GM12878 (cell line): ENCODE measurements at regions not wholly inside any gene's neighbourhood (a gene's known extent, or its start where the extent isn't known, plus 50 kb on each side); places are given as distances from the start of the nearest gene placed in this dataset.

Experiments
- ATAC-seq: fragments of 200-7000 bp; cut with Tn5 transposase; 3 replicates; pipeline ENCODE4 v1.9.1; 2020; ENCODE audit warnings: mild to moderate bottlenecking, moderate library complexity
- BruUV-seq: library from RNA; stranded (reverse); fragments of 400-500 nt; replicated peaks from 2 replicates; lab custom pipeline; 2021; lab: Mats Ljungman, UMichigan
- CTCF ChIA-PET: fragments of 300-600 bp; sonication (Branson Sonifier 250); formaldehyde crosslinking; extraction: SDS; loops from one replicate; lab custom pipeline; 2021; ENCODE audit warnings: inconsistent platforms; lab: Yijun Ruan, JAX
- POLR2A ChIA-PET: fragments of 350-600 bp; formaldehyde crosslinking; extraction: SDS; loops from one replicate; lab custom pipeline; 2021; ENCODE audit warnings: inconsistent platforms; lab: Charles Lee
- RAD21 ChIA-PET: fragments of 300-600 bp; sonication (Branson Sonifier 250); formaldehyde crosslinking; loops from one replicate; lab custom pipeline; 2023; ENCODE audit warnings: antibody characterized with exemption; ENCODE audit not compliant: unreplicated experiment; lab: Charles Lee
- SMC1A ChIA-PET: fragments of 300-600 bp; sonication (Branson Sonifier 250); formaldehyde crosslinking; loops from one replicate; lab custom pipeline; 2023; ENCODE audit not compliant: unreplicated experiment, uncharacterized antibody; lab: Charles Lee
- DNase-seq: peaks from one replicate; pipeline ENCODE4 v3.0.0-alpha.2; 2011; ENCODE audit warnings: low read depth, low spot score
- FAIRE-seq: peaks from 3 replicates; lab custom pipeline; 2011; peaks lifted over from hg19 to GRCh38; lab: Jason Lieb, UNC
- H2AFZ ChIP-seq: 2 replicates; pipeline ENCODE4 v1.6.0; 2011; ENCODE audit warnings: low read depth, low read length, control low read depth; ENCODE audit not compliant: control insufficient read depth
- H3K27ac ChIP-seq: 2 replicates; pipeline ENCODE4 v1.5.1; 2011; ENCODE audit warnings: control low read depth; ENCODE audit not compliant: control insufficient read depth, insufficient read depth
- H3K27me3 ChIP-seq, 2 experiments: replicated peaks in 1 of 2; 2 replicates each; pipeline versions ENCODE4 v1.6.0 to v1.6.1; 2011; ENCODE audit warnings: low read length in 1 of 2; ENCODE audit not compliant: control insufficient read depth in 2 of 2, insufficient read depth in 2 of 2
- H3K36me3 ChIP-seq, 2 experiments: 2 replicates each; pipeline ENCODE4 v1.5.1; 2011; ENCODE audit warnings: low read length in 1 of 2; ENCODE audit not compliant: control insufficient read depth in 2 of 2, insufficient read depth in 2 of 2
- H3K4me1 ChIP-seq: 2 replicates; pipeline ENCODE4 v1.6.1; 2011; ENCODE audit warnings: mild to moderate bottlenecking, low read length, moderate library complexity, mixed read lengths; ENCODE audit not compliant: control insufficient read depth, insufficient read depth
- H3K4me2 ChIP-seq: 2 replicates; pipeline ENCODE4 v1.6.0; 2011; ENCODE audit warnings: control low read depth; ENCODE audit not compliant: control insufficient read depth, insufficient read depth
- H3K4me3 ChIP-seq: fragments of 200-600 bp; sonication (generic); 2 replicates; pipeline ENCODE4 v1.5.1; 2016
- H3K79me2 ChIP-seq: 2 replicates; pipeline ENCODE4 v1.6.0; 2011; ENCODE audit warnings: low read length; ENCODE audit not compliant: control insufficient read depth, insufficient read depth
- H3K9ac ChIP-seq: 2 replicates; pipeline ENCODE4 v1.8.0; 2011; ENCODE audit warnings: low read length, control low read depth, mixed read lengths; ENCODE audit not compliant: control insufficient read depth, insufficient read depth
- H3K9me3 ChIP-seq: replicated peaks from 3 replicates; pipeline ENCODE4 v1.5.1; 2011; ENCODE audit warnings: mild to moderate bottlenecking, low read length; ENCODE audit not compliant: control insufficient read depth, insufficient read depth
- H4K20me1 ChIP-seq: 2 replicates; pipeline ENCODE4 v1.6.0; 2011; ENCODE audit not compliant: control insufficient read depth, insufficient read depth
- CEBPB ChIP-seq, 2 experiments: fragments of 150-350 bp in 1 of 2; IDR thresholded peaks; 2 replicates each; pipeline ENCODE4 v1.6.1; 2012 to 2014; ENCODE audit warnings: low read depth in 2 of 2, low read length in 2 of 2, borderline replicate concordance in 1 of 2, inconsistent platforms in 1 of 2
- EP300 ChIP-seq, 2 experiments: fragments of 150-350 bp in 1 of 2; IDR thresholded peaks; 2 replicates each; pipeline ENCODE4 v1.6.1; 2011 to 2012; ENCODE audit warnings: low read depth in 2 of 2, low read length in 2 of 2, borderline replicate concordance in 1 of 2, improper control_type of control experiment in 1 of 2, inconsistent platforms in 1 of 2; ENCODE audit not compliant: control insufficient read depth in 1 of 2
- ETV6 ChIP-seq, 2 experiments: fragments of 450-650 bp in 1 of 2; IDR thresholded peaks in 1 of 2; conservative IDR thresholded peaks in 1 of 2; 2 replicates each; pipeline ENCODE4 v1.6.1; 2014; ENCODE audit warnings: antibody characterized with exemption in 1 of 2, borderline replicate concordance in 1 of 2, low read depth in 1 of 2, mild to moderate bottlenecking in 1 of 2, moderate library complexity in 1 of 2
- JUND ChIP-seq: IDR thresholded peaks from 2 replicates; pipeline ENCODE4 v1.6.1; 2012; ENCODE audit warnings: low read depth, mild to moderate bottlenecking, low read length, improper control_type of control experiment, moderate library complexity
- MTA2 ChIP-seq: fragments of 450-650 bp; IDR thresholded peaks from 2 replicates; pipeline ENCODE4 v1.6.1; 2016; ENCODE audit warnings: low read depth, mild to moderate bottlenecking, moderate library complexity
- NFXL1 ChIP-seq: fragments of 450-650 bp; IDR thresholded peaks from 2 replicates; pipeline ENCODE4 v1.6.1; 2017; ENCODE audit warnings: antibody characterized with exemption, mild to moderate bottlenecking, borderline replicate concordance
- SUPT20H ChIP-seq: IDR thresholded peaks from 2 replicates; pipeline ENCODE4 v1.6.1; 2011; ENCODE audit warnings: low read depth, mild to moderate bottlenecking, low read length, moderate library complexity, borderline replicate concordance; ENCODE audit not compliant: control insufficient read depth
- TARDBP ChIP-seq: IDR thresholded peaks from 2 replicates; pipeline ENCODE4 v1.6.1; 2016; ENCODE audit warnings: borderline replicate concordance
- TCF7 ChIP-seq: IDR thresholded peaks from 2 replicates; pipeline ENCODE4 v1.6.1; 2014; ENCODE audit warnings: antibody characterized with exemption, borderline replicate concordance
- ZSCAN29 ChIP-seq: fragments of 450-650 bp; IDR thresholded peaks from 2 replicates; pipeline ENCODE4 v1.6.1; 2017; ENCODE audit warnings: mild to moderate bottlenecking, moderate library complexity
- WGBS: methylation state at CpG from one replicate; pipeline ENCODE4 v1.1.6; 2016; ENCODE audit warnings: low lambda C conversion rate; ENCODE audit not compliant: insufficient replicate concordance, insufficient coverage; ENCODE audit errors: missing lambda C conversion rate; 5-methylcytosine and 5-hydroxymethylcytosine counted together
- in situ Hi-C: fragments of 300-500 bp; cut with MboI; formaldehyde crosslinking; loops from 9 replicates; pipeline ENCODE4 v1.14.3; 2018; ENCODE audit warnings: mixed read lengths
- intact Hi-C: fragments of 100-400 bp; cut with micrococcal nuclease; formaldehyde crosslinking; loops from one replicate; pipeline ENCODE4 v1.14.2; 2022; ENCODE audit not compliant: unreplicated experiment
- TF ChIP-seq, protein P1 (sequence below): fragments of 450-650 bp; IDR thresholded peaks from 2 replicates; pipeline ENCODE4 v1.6.1; 2017; ENCODE audit warnings: mild to moderate bottlenecking, moderate library complexity
- TF ChIP-seq, protein P2 (sequence below): IDR thresholded peaks from 2 replicates; pipeline ENCODE4 v1.6.1; 2012; ENCODE audit warnings: low read depth, low read length, improper control_type of control experiment
- TF ChIP-seq, protein P3 (sequence below): fragments of 450-650 bp; IDR thresholded peaks from 2 replicates; pipeline ENCODE4 v1.6.1; 2017; ENCODE audit warnings: borderline replicate concordance
- TF ChIP-seq, protein P4 (sequence below): IDR thresholded peaks from 2 replicates; pipeline ENCODE4 v1.6.1; 2012; ENCODE audit warnings: low read depth, low read length, improper control_type of control experiment

- H2AFZ ChIP-seq = no peak overlapping the region
- H3K9me3 ChIP-seq = no peaks in the 10 kb centered on the region
- H3K9ac ChIP-seq = no peak overlapping the region
- CTCF ChIA-PET = no interaction called here
- H3K4me1 ChIP-seq = no peaks in the 10 kb centered on the region
- no peak for DNase-seq
- H3K4me2 ChIP-seq = no peak overlapping the region
- ATAC-seq = no peak
- H3K79me2 ChIP-seq = no peaks in the 10 kb centered on the region
- POLR2A ChIA-PET = no interaction called here
- intact Hi-C loops = no loop called here
- in situ Hi-C loops = no loop called here
- SMC1A ChIA-PET = no interaction called here
- no peak for FAIRE-seq
- H4K20me1 ChIP-seq = no peaks in the 10 kb centered on the region
- no peaks in the 10 kb centered on the region for H3K36me3 ChIP-seq
- no peak overlapping the region for H3K4me3 ChIP-seq
- no peaks in the 10 kb centered on the region for H3K27me3 ChIP-seq
- RAD21 ChIA-PET = no interaction called here
- H3K27ac ChIP-seq = no peak overlapping the region
- WGBS = 4% methylated on average over 2 of the region's 2 CpGs
- BruUV-seq = no TSS peak
- TF ChIP-seq SUPT20H = no peak
- TF ChIP-seq JUND = no peak
- no peak for TF ChIP-seq EP300 (IDR thresholded peaks at IDR 0.05; ENCODE audit: borderline replicate concordance in 1 of 2, control insufficient read depth in 1 of 2, low read depth in 2 of 2, low read length in 2 of 2)
- TF ChIP-seq ETV6 (conservative IDR thresholded peaks at IDR 0.05 in 1 of 2, IDR thresholded peaks at IDR 0.05 in 1 of 2; ENCODE audit: borderline replicate concordance in 1 of 2, low read depth in 1 of 2) = no peak
- TF ChIP-seq, protein P1, sequence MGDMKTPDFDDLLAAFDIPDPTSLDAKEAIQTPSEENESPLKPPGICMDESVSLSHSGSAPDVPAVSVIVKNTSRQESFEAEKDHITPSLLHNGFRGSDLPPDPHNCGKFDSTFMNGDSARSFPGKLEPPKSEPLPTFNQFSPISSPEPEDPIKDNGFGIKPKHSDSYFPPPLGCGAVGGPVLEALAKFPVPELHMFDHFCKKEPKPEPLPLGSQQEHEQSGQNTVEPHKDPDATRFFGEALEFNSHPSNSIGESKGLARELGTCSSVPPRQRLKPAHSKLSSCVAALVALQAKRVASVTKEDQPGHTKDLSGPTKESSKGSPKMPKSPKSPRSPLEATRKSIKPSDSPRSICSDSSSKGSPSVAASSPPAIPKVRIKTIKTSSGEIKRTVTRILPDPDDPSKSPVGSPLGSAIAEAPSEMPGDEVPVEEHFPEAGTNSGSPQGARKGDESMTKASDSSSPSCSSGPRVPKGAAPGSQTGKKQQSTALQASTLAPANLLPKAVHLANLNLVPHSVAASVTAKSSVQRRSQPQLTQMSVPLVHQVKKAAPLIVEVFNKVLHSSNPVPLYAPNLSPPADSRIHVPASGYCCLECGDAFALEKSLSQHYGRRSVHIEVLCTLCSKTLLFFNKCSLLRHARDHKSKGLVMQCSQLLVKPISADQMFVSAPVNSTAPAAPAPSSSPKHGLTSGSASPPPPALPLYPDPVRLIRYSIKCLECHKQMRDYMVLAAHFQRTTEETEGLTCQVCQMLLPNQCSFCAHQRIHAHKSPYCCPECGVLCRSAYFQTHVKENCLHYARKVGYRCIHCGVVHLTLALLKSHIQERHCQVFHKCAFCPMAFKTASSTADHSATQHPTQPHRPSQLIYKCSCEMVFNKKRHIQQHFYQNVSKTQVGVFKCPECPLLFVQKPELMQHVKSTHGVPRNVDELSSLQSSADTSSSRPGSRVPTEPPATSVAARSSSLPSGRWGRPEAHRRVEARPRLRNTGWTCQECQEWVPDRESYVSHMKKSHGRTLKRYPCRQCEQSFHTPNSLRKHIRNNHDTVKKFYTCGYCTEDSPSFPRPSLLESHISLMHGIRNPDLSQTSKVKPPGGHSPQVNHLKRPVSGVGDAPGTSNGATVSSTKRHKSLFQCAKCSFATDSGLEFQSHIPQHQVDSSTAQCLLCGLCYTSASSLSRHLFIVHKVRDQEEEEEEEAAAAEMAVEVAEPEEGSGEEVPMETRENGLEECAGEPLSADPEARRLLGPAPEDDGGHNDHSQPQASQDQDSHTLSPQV = no peak
- TF ChIP-seq MTA2 = no peak
- no peak for TF ChIP-seq TCF7
- no peak for TF ChIP-seq ZSCAN29
- no peak for TF ChIP-seq TARDBP
- TF ChIP-seq, protein P2, sequence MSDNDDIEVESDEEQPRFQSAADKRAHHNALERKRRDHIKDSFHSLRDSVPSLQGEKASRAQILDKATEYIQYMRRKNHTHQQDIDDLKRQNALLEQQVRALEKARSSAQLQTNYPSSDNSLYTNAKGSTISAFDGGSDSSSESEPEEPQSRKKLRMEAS = no peak
- TF ChIP-seq, protein P3, sequence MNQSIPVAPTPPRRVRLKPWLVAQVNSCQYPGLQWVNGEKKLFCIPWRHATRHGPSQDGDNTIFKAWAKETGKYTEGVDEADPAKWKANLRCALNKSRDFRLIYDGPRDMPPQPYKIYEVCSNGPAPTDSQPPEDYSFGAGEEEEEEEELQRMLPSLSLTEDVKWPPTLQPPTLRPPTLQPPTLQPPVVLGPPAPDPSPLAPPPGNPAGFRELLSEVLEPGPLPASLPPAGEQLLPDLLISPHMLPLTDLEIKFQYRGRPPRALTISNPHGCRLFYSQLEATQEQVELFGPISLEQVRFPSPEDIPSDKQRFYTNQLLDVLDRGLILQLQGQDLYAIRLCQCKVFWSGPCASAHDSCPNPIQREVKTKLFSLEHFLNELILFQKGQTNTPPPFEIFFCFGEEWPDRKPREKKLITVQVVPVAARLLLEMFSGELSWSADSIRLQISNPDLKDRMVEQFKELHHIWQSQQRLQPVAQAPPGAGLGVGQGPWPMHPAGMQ = no peak
- TF ChIP-seq NFXL1 = no peak
- TF ChIP-seq CEBPB (IDR thresholded peaks at IDR 0.05; ENCODE audit: borderline replicate concordance in 1 of 2, low read depth in 2 of 2, low read length in 2 of 2) = no peak
- TF ChIP-seq, protein P4, sequence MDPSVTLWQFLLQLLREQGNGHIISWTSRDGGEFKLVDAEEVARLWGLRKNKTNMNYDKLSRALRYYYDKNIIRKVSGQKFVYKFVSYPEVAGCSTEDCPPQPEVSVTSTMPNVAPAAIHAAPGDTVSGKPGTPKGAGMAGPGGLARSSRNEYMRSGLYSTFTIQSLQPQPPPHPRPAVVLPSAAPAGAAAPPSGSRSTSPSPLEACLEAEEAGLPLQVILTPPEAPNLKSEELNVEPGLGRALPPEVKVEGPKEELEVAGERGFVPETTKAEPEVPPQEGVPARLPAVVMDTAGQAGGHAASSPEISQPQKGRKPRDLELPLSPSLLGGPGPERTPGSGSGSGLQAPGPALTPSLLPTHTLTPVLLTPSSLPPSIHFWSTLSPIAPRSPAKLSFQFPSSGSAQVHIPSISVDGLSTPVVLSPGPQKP = no peak
These were observed 402.3 kb downstream of the TAF11L14 start for GRCh38 chr5:18036531-18036930.
